ENCODE measurements at regions not wholly inside any gene's neighbourhood (a gene's known extent, or its start where the extent isn't known, plus 50 kb on each side); places are given as distances from the start of the nearest gene placed in this dataset.
"Not testable (repeated sequence)": the region's sequence is repeated elsewhere in the genome, so short reads cannot be mapped to it uniquely, and the experiment has no call there.

- H3K27me3 ChIP-seq (ENCODE audit: control insufficient read depth, insufficient read depth, low read length, poor library complexity, severe bottlenecking) = no peaks in the 10 kb centered on the region
- WGBS, 2 experiments = 70 to 85% methylated on average over 1 to 2 of the region's 2 CpGs
Measured at GRCh38 chr2:175275539-175275938, 94.0 kb upstream of the ATP5MC3 start.

GRCh38 chr2:175259164-175259563 lies 77.7 kb upstream of the ATP5MC3 start:
- no CpG with 5 or more reads among the region's 1 CpG for WGBS, 2 experiments
- Histone ChIP-seq H3K36me3 (ENCODE audit: control insufficient read depth, insufficient read depth, low read length) (no peaks in the 10 kb centered on the region), H3K4me3 (ENCODE audit: insufficient read depth, low read depth, low read length) (no peak overlapping the region), H3K27me3 (ENCODE audit: control insufficient read depth, insufficient read depth, low read length, poor library complexity, severe bottlenecking) (no peaks in the 10 kb centered on the region), H3K4me1 (ENCODE audit: control insufficient read depth, insufficient read depth, low read length) (no peaks in the 10 kb centered on the region), H3K27ac (ENCODE audit: insufficient read depth, low read depth, low read length, poor library complexity, severe bottlenecking) (no peak overlapping the region), H3K9me3 (ENCODE audit: control insufficient read depth, low read length) (no peaks in the 10 kb centered on the region)

More at GRCh38 chr2:175275539-175275938, 94.0 kb upstream of the ATP5MC3 start:
- Histone ChIP-seq H3K4me3 (ENCODE audit: insufficient read depth, low read depth, low read length) (no peak overlapping the region), H3K4me1 (ENCODE audit: control insufficient read depth, insufficient read depth, low read length) (no peaks in the 10 kb centered on the region), H3K27ac (ENCODE audit: insufficient read depth, low read depth, low read length, poor library complexity, severe bottlenecking) (no peak overlapping the region), H3K36me3 (ENCODE audit: control insufficient read depth, insufficient read depth, low read length) (no peaks in the 10 kb centered on the region), H3K9me3 (ENCODE audit: control insufficient read depth, low read length) (no peaks in the 10 kb centered on the region)

GRCh38 chr2:175256806-175257585 lies 75.5 kb upstream of the ATP5MC3 start:
- H3K27me3 ChIP-seq (ENCODE audit: control insufficient read depth, insufficient read depth, low read length, poor library complexity, severe bottlenecking) = no peaks in the 10 kb centered on the region
- no peaks in the 10 kb centered on the region for H3K36me3 ChIP-seq (ENCODE audit: control insufficient read depth, insufficient read depth, low read length)
- H3K4me3 ChIP-seq (ENCODE audit: insufficient read depth, low read depth, low read length) = no peak overlapping the region
- no peak overlapping the region for H3K27ac ChIP-seq (ENCODE audit: insufficient read depth, low read depth, low read length, poor library complexity, severe bottlenecking)
- H3K9me3 ChIP-seq (ENCODE audit: control insufficient read depth, low read length) = no peaks in the 10 kb centered on the region
- no peaks in the 10 kb centered on the region for H3K4me1 ChIP-seq (ENCODE audit: control insufficient read depth, insufficient read depth, low read length)
- 96 to 97% methylated on average over 69 of the region's 69 CpGs for WGBS, 2 experiments

GRCh38 chr2:175256391-175256790 lies 74.9 kb upstream of the ATP5MC3 start:
- H3K27me3 ChIP-seq (ENCODE audit: control insufficient read depth, insufficient read depth, low read length, poor library complexity, severe bottlenecking); H3K4me3 ChIP-seq (ENCODE audit: insufficient read depth, low read depth, low read length); H3K27ac ChIP-seq (ENCODE audit: insufficient read depth, low read depth, low read length, poor library complexity, severe bottlenecking); H3K9me3 ChIP-seq (ENCODE audit: control insufficient read depth, low read length); H3K4me1 ChIP-seq (ENCODE audit: control insufficient read depth, insufficient read depth, low read length); H3K36me3 ChIP-seq (ENCODE audit: control insufficient read depth, insufficient read depth, low read length): not testable (repeated sequence)
- 90 to 92% methylated on average over 4 of the region's 4 CpGs for WGBS, 2 experiments

- WGBS, 2 experiments = 83 to 87% methylated on average over 3 of the region's 3 CpGs
- Histone ChIP-seq H3K27me3 (ENCODE audit: control insufficient read depth, insufficient read depth, low read length, poor library complexity, severe bottlenecking) (no peaks in the 10 kb centered on the region), H3K9me3 (ENCODE audit: control insufficient read depth, low read length) (no peaks in the 10 kb centered on the region)
Measured at GRCh38 chr2:175253871-175254270, 72.4 kb upstream of the ATP5MC3 start.

GRCh38 chr2:175251425-175252041 lies 70.0 kb upstream of the ATP5MC3 start:
- Histone ChIP-seq H3K27me3 (ENCODE audit: control insufficient read depth, insufficient read depth, low read length, poor library complexity, severe bottlenecking) (no peaks in the 10 kb centered on the region), H3K9me3 (ENCODE audit: control insufficient read depth, low read length) (no peaks in the 10 kb centered on the region), H3K27ac (ENCODE audit: insufficient read depth, low read depth, low read length, poor library complexity, severe bottlenecking) (no peak overlapping the region), H3K36me3 (ENCODE audit: control insufficient read depth, insufficient read depth, low read length) (no peaks in the 10 kb centered on the region), H3K4me1 (ENCODE audit: control insufficient read depth, insufficient read depth, low read length) (no peaks in the 10 kb centered on the region), H3K4me3 (ENCODE audit: insufficient read depth, low read depth, low read length) (no peak overlapping the region)
- WGBS, 2 experiments = 30 to 42% methylated on average over 5 of the region's 5 CpGs

More at GRCh38 chr2:175253871-175254270, 72.4 kb upstream of the ATP5MC3 start:
- no peaks in the 10 kb centered on the region for H3K4me1 ChIP-seq (ENCODE audit: control insufficient read depth, insufficient read depth, low read length)
- H3K36me3 ChIP-seq (ENCODE audit: control insufficient read depth, insufficient read depth, low read length) = no peaks in the 10 kb centered on the region
- H3K4me3 ChIP-seq (ENCODE audit: insufficient read depth, low read depth, low read length) = no peak overlapping the region
- H3K27ac ChIP-seq (ENCODE audit: insufficient read depth, low read depth, low read length, poor library complexity, severe bottlenecking) = no peak overlapping the region

- Histone ChIP-seq H3K27me3 (ENCODE audit: control insufficient read depth, insufficient read depth, low read length, poor library complexity, severe bottlenecking) (no peaks in the 10 kb centered on the region), H3K36me3 (ENCODE audit: control insufficient read depth, insufficient read depth, low read length) (no peaks in the 10 kb centered on the region), H3K27ac (ENCODE audit: insufficient read depth, low read depth, low read length, poor library complexity, severe bottlenecking) (no peak overlapping the region), H3K9me3 (ENCODE audit: control insufficient read depth, low read length) (no peaks in the 10 kb centered on the region), H3K4me3 (ENCODE audit: insufficient read depth, low read depth, low read length) (no peak overlapping the region), H3K4me1 (ENCODE audit: control insufficient read depth, insufficient read depth, low read length) (no peaks in the 10 kb centered on the region)
Measured at GRCh38 chr2:175247159-175247558, 65.6 kb upstream of the ATP5MC3 start.

GRCh38 chr2:175244697-175245096 lies 63.2 kb upstream of the ATP5MC3 start:
- no peaks in the 10 kb centered on the region for H3K36me3 ChIP-seq (ENCODE audit: control insufficient read depth, insufficient read depth, low read length)
- 74 to 89% methylated on average over 1 of the region's 1 CpG for WGBS, 2 experiments
- no peaks in the 10 kb centered on the region for H3K9me3 ChIP-seq (ENCODE audit: control insufficient read depth, low read length)
- no peak overlapping the region for H3K27ac ChIP-seq (ENCODE audit: insufficient read depth, low read depth, low read length, poor library complexity, severe bottlenecking)
- H3K27me3 ChIP-seq (ENCODE audit: control insufficient read depth, insufficient read depth, low read length, poor library complexity, severe bottlenecking) = no peaks in the 10 kb centered on the region
- H3K4me3 ChIP-seq (ENCODE audit: insufficient read depth, low read depth, low read length) = no peak overlapping the region
- no peaks in the 10 kb centered on the region for H3K4me1 ChIP-seq (ENCODE audit: control insufficient read depth, insufficient read depth, low read length)

- H3K4me3 ChIP-seq (ENCODE audit: insufficient read depth, low read depth, low read length) = no peak overlapping the region
- no peaks in the 10 kb centered on the region for H3K27me3 ChIP-seq (ENCODE audit: control insufficient read depth, insufficient read depth, low read length, poor library complexity, severe bottlenecking)
- no peaks in the 10 kb centered on the region for H3K36me3 ChIP-seq (ENCODE audit: control insufficient read depth, insufficient read depth, low read length)
- 91 to 97% methylated on average over 2 of the region's 2 CpGs for WGBS, 2 experiments
- H3K4me1 ChIP-seq (ENCODE audit: control insufficient read depth, insufficient read depth, low read length) = no peaks in the 10 kb centered on the region
- no peak overlapping the region for H3K27ac ChIP-seq (ENCODE audit: insufficient read depth, low read depth, low read length, poor library complexity, severe bottlenecking)
- H3K9me3 ChIP-seq (ENCODE audit: control insufficient read depth, low read length) = no peaks in the 10 kb centered on the region
Measured at GRCh38 chr2:175241691-175242090, 60.2 kb upstream of the ATP5MC3 start.

- not testable (repeated sequence) for H3K9me3 ChIP-seq (ENCODE audit: control insufficient read depth, low read length); H3K4me3 ChIP-seq (ENCODE audit: insufficient read depth, low read depth, low read length); H3K27ac ChIP-seq (ENCODE audit: insufficient read depth, low read depth, low read length, poor library complexity, severe bottlenecking); H3K36me3 ChIP-seq (ENCODE audit: control insufficient read depth, insufficient read depth, low read length); H3K27me3 ChIP-seq (ENCODE audit: control insufficient read depth, insufficient read depth, low read length, poor library complexity, severe bottlenecking); H3K4me1 ChIP-seq (ENCODE audit: control insufficient read depth, insufficient read depth, low read length)
- 97% methylated on average over 2 of the region's 2 CpGs for WGBS, 2 experiments
Measured at GRCh38 chr2:175240033-175240432, 58.5 kb upstream of the ATP5MC3 start.
